A549 (cell line): ENCODE measurements at regions not wholly inside any gene's neighbourhood (a gene's known extent, or its start where the extent isn't known, plus 50 kb on each side); places are given as distances from the start of the nearest gene placed in this dataset.

Source experiments
- ATAC-seq, 2 experiments: fragments of 200-7000 bp in 1 of 2; fragments of >200 bp in 1 of 2; cut with Nextera tagmentation in 1 of 2; cut with Tn5 transposase in 1 of 2; 3 replicates each; pipeline versions ENCODE4 v1.8.0 to v1.9.1; 2018 to 2020; ENCODE audit warnings: mild to moderate bottlenecking in 1 of 2, moderate library complexity in 1 of 2
- CTCF ChIA-PET: fragments of 300-600 bp; sonication (Branson Sonifier 250); formaldehyde crosslinking; extraction: SDS; loops from one replicate; lab custom pipeline; 2021; ENCODE audit warnings: antibody characterized with exemption, inconsistent platforms; lab: Yijun Ruan, JAX
- POLR2A ChIA-PET: fragments of 350-600 bp; formaldehyde crosslinking; extraction: SDS; loops from one replicate; lab custom pipeline; 2021; ENCODE audit warnings: antibody characterized with exemption, inconsistent platforms; lab: Yijun Ruan, JAX
- DNase-seq, 2 experiments: peaks; one replicate each; pipeline versions ENCODE4 v3.0.0 to v3.0.0-alpha.2; 2011 to 2016; ENCODE audit warnings: low read depth in 1 of 2, low spot score in 1 of 2
- FAIRE-seq: peaks from 2 replicates; lab custom pipeline; 2011; peaks lifted over from hg19 to GRCh38; lab: Jason Lieb, UNC
- H3K27ac ChIP-seq, 2 experiments: fragments of >200 bp; sonication (Bioruptor Twin); formaldehyde crosslinking; 3 replicates each; pipeline ENCODE4 v1.5.1; 2016 to 2017
- H3K4me1 ChIP-seq: fragments of >200 bp; sonication (Bioruptor Twin); formaldehyde crosslinking; 3 replicates; pipeline ENCODE4 v1.6.1; 2016
- H3K4me2 ChIP-seq: fragments of >200 bp; sonication (Bioruptor Twin); formaldehyde crosslinking; 3 replicates; pipeline ENCODE4 v1.6.1; 2016
- H3K4me3 ChIP-seq: fragments of >200 bp; sonication (Bioruptor Twin); formaldehyde crosslinking; 3 replicates; pipeline ENCODE4 v1.5.1; 2016
- H3K9me3 ChIP-seq: fragments of >200 bp; sonication (Bioruptor Twin); formaldehyde crosslinking; 3 replicates; pipeline ENCODE4 v1.6.1; 2016
- BHLHE40 ChIP-seq: IDR thresholded peaks from 2 replicates; pipeline ENCODE4 v1.6.1; 2012; ENCODE audit warnings: low read depth, low read length, inconsistent platforms
- EHF ChIP-seq: fragments of 250-450 bp; sonication (Bioruptor Pico); IDR thresholded peaks from 2 replicates; pipeline ENCODE4 v1.5.0; 2020; ENCODE audit warnings: mild to moderate bottlenecking
- EP300 ChIP-seq, 2 experiments: fragments of >200 bp; sonication (Bioruptor Twin); formaldehyde crosslinking; IDR thresholded peaks; 2 replicates in 1 of 2; 3 replicates in 1 of 2; pipeline ENCODE4 v1.6.1; 2016 to 2017
- FOSL2 ChIP-seq, 2 experiments: fragments of 450-650 bp in 1 of 2; fragments of >200 bp in 1 of 2; sonication (Bioruptor Twin) in 1 of 2; formaldehyde crosslinking; IDR thresholded peaks; 2 replicates each; pipeline versions ENCODE4 v1.5.0 to v1.6.1; 2016 to 2020; ENCODE audit warnings: mild to moderate bottlenecking in 1 of 2, moderate library complexity in 1 of 2
- GATA3 ChIP-seq: IDR thresholded peaks from 2 replicates; pipeline ENCODE4 v1.6.1; 2012; ENCODE audit warnings: borderline replicate concordance
- HDAC2 ChIP-seq: fragments of 200-600 bp; sonication (generic); IDR thresholded peaks from 2 replicates; pipeline ENCODE4 v1.6.1; 2016
- HEYL ChIP-seq: fragments of 250-450 bp; sonication (Bioruptor Pico); IDR thresholded peaks from 2 replicates; pipeline ENCODE4 v1.8.0; 2021; ENCODE audit warnings: mild to moderate bottlenecking, moderate library complexity
- HOXB5 ChIP-seq: fragments of 250-450 bp; sonication (Bioruptor Pico); IDR thresholded peaks from 2 replicates; pipeline ENCODE4 v1.5.0; 2020; ENCODE audit warnings: mild to moderate bottlenecking, moderate library complexity
- JUN ChIP-seq, 2 experiments: fragments of >200 bp; sonication (Bioruptor Twin); formaldehyde crosslinking; IDR thresholded peaks; 2 replicates in 1 of 2; 3 replicates in 1 of 2; pipeline ENCODE4 v1.6.1; 2016 to 2017
- KDM1A ChIP-seq: fragments of 200-600 bp; sonication (generic); IDR thresholded peaks from 2 replicates; pipeline ENCODE4 v1.6.1; 2016; ENCODE audit warnings: low read depth, mild to moderate bottlenecking
- RARB ChIP-seq: fragments of 250-450 bp; sonication (Bioruptor Pico); IDR thresholded peaks from 2 replicates; pipeline ENCODE4 v1.8.0; 2021; ENCODE audit warnings: mild to moderate bottlenecking, moderate library complexity
- RFX5 ChIP-seq: fragments of 450-650 bp; IDR thresholded peaks from 2 replicates; pipeline ENCODE4 v1.7.1; 2014; ENCODE audit warnings: antibody characterized with exemption, mild to moderate bottlenecking, moderate library complexity
- SMC3 ChIP-seq: fragments of >200 bp; sonication (Bioruptor Twin); formaldehyde crosslinking; IDR thresholded peaks from 3 replicates; pipeline ENCODE4 v1.6.1; 2018; ENCODE audit warnings: inconsistent platforms
- SREBF2 ChIP-seq: fragments of 450-650 bp; IDR thresholded peaks from 2 replicates; pipeline ENCODE4 v1.6.1; 2014; ENCODE audit warnings: mild to moderate bottlenecking, moderate library complexity
- TFCP2L1 ChIP-seq: fragments of 250-450 bp; sonication (Bioruptor Pico); IDR thresholded peaks from 2 replicates; pipeline ENCODE4 v1.5.0; 2021; ENCODE audit warnings: mild to moderate bottlenecking
- ZC3H11A ChIP-seq: fragments of 450-650 bp; IDR thresholded peaks from 2 replicates; pipeline ENCODE4 v1.6.1; 2014; ENCODE audit warnings: antibody characterized with exemption, mild to moderate bottlenecking
- ZNF302 ChIP-seq: fragments of 250-450 bp; sonication (Bioruptor Pico); IDR thresholded peaks from 2 replicates; pipeline ENCODE4 v1.9.0; 2021; ENCODE audit warnings: inconsistent platforms, mild to moderate bottlenecking, moderate library complexity
- WGBS: methylation state at CpG from one replicate; pipeline ENCODE4 v1.1.6; 2017; ENCODE audit errors: missing lambda C conversion rate; 5-methylcytosine and 5-hydroxymethylcytosine counted together
- TF ChIP-seq, protein P1 (sequence below): fragments of 450-650 bp; IDR thresholded peaks from 2 replicates; pipeline ENCODE4 v1.6.1; 2014; ENCODE audit warnings: antibody characterized with exemption
- TF ChIP-seq, protein P2 (sequence below): IDR thresholded peaks from 2 replicates; pipeline ENCODE4 v1.6.1; 2012; ENCODE audit warnings: low read depth, borderline replicate concordance
- TF ChIP-seq, protein P3 (sequence below): fragments of 150-350 bp; IDR thresholded peaks from 2 replicates; pipeline ENCODE4 v1.6.1; 2014; ENCODE audit warnings: low read depth, mild to moderate bottlenecking, low read length
- TF ChIP-seq, protein P4 (sequence below): fragments of >200 bp; sonication (Bioruptor Twin); formaldehyde crosslinking; IDR thresholded peaks from 3 replicates; pipeline ENCODE4 v1.5.1; 2016
- TF ChIP-seq, protein P5 (sequence below): fragments of >200 bp; sonication (Bioruptor Twin); formaldehyde crosslinking; IDR thresholded peaks from 2 replicates; pipeline ENCODE4 v1.6.1; 2016

DNA sequence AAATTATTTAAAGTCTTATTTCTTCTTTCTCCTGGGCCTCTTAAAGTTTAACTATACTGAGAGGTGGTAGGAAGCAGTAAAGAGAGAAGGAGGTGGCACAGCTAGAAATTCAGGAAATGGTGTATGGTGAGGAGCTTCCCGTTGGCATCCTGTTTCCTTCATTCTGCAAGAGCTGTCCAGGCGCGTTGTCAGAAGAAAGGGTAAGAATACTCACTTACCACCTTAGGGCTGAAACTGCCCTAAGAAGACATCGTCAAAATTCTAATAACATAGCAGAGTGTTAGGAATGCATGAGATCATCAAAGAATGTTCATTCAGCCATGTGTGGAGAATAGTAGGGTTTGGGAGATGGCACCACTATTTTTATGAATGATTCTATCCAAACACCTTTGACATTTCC, 699.6 kb downstream of the MCTP2 start:
- no peak overlapping the region for H3K4me2 ChIP-seq
- ChIA-PET POLR2A (no interaction called here), CTCF (no interaction called here)

DNA sequence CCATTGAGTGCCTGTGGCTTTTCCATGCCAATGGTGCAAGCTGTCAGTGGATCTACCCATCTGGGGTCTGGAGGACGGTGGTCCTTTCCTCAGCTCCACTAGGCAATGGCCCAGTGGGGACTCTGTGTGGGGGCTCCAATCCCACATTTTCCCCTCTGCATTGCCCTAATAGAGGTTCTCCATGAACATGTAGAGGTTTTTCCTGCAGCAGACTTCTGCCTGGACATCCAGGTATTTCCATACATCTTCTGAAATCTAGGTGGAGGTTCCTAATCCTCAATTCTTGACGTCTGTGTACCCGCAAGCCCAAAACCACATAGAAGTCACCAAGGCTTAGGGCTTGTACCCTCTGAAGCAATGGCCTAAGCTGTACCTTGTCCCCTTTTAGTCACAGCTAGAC, 703.1 kb downstream of the MCTP2 start:
- POLR2A ChIA-PET: no interaction called here
- no peak overlapping the region for H3K27ac ChIP-seq
- peaks cover 15% of the 10 kb centered on the region; the same call in 2 of the 3 replicates for H3K9me3 ChIP-seq
- H3K4me3 ChIP-seq: no peak overlapping the region
- CTCF ChIA-PET: no interaction called here
- no peak overlapping the region for H3K4me2 ChIP-seq
- 9% methylated on average over 3 of the region's 3 CpGs for WGBS
- TF ChIP-seq ZC3H11A (no peak), RFX5 (no peak), RARB (CRISPR knock-in tag) (no peak), KDM1A (no peak), EHF (CRISPR knock-in tag) (no peak), FOSL2 (IDR thresholded peaks at IDR 0.05) (no peak), FOSL2 (CRISPR knock-in tag; IDR thresholded peaks at IDR 0.05) (no peak), JUN (IDR thresholded peaks at IDR 0.05) (no peak), HOXB5 (CRISPR knock-in tag) (no peak), HEYL (CRISPR knock-in tag) (no peak), EP300 (IDR thresholded peaks at IDR 0.05) (no peak), SREBF2 (no peak), ZNF302 (CRISPR knock-in tag) (no peak), HDAC2 (no peak), GATA3 (no peak)
- TF ChIP-seq, protein P1, sequence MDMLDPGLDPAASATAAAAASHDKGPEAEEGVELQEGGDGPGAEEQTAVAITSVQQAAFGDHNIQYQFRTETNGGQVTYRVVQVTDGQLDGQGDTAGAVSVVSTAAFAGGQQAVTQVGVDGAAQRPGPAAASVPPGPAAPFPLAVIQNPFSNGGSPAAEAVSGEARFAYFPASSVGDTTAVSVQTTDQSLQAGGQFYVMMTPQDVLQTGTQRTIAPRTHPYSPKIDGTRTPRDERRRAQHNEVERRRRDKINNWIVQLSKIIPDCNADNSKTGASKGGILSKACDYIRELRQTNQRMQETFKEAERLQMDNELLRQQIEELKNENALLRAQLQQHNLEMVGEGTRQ: no peak
- TF ChIP-seq, protein P2, sequence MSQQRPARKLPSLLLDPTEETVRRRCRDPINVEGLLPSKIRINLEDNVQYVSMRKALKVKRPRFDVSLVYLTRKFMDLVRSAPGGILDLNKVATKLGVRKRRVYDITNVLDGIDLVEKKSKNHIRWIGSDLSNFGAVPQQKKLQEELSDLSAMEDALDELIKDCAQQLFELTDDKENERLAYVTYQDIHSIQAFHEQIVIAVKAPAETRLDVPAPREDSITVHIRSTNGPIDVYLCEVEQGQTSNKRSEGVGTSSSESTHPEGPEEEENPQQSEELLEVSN: no peak
- TF ChIP-seq, protein P3, sequence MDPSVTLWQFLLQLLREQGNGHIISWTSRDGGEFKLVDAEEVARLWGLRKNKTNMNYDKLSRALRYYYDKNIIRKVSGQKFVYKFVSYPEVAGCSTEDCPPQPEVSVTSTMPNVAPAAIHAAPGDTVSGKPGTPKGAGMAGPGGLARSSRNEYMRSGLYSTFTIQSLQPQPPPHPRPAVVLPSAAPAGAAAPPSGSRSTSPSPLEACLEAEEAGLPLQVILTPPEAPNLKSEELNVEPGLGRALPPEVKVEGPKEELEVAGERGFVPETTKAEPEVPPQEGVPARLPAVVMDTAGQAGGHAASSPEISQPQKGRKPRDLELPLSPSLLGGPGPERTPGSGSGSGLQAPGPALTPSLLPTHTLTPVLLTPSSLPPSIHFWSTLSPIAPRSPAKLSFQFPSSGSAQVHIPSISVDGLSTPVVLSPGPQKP: no peak
- TF ChIP-seq, protein P4, sequence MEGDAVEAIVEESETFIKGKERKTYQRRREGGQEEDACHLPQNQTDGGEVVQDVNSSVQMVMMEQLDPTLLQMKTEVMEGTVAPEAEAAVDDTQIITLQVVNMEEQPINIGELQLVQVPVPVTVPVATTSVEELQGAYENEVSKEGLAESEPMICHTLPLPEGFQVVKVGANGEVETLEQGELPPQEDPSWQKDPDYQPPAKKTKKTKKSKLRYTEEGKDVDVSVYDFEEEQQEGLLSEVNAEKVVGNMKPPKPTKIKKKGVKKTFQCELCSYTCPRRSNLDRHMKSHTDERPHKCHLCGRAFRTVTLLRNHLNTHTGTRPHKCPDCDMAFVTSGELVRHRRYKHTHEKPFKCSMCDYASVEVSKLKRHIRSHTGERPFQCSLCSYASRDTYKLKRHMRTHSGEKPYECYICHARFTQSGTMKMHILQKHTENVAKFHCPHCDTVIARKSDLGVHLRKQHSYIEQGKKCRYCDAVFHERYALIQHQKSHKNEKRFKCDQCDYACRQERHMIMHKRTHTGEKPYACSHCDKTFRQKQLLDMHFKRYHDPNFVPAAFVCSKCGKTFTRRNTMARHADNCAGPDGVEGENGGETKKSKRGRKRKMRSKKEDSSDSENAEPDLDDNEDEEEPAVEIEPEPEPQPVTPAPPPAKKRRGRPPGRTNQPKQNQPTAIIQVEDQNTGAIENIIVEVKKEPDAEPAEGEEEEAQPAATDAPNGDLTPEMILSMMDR: no peak
- DNase-seq (no peak), FAIRE-seq (no peak), ATAC-seq (no peak)
- H3K4me1 ChIP-seq: no peaks in the 10 kb centered on the region

More for the DNA sequence above, 699.6 kb downstream of the MCTP2 start:
- peaks cover 18% of the 10 kb centered on the region; the same call in 2 of the 3 replicates for H3K9me3 ChIP-seq
- ATAC-seq (no peak), DNase-seq (no peak), FAIRE-seq (no peak)
- WGBS: 10% methylated on average over 4 of the region's 4 CpGs
- no peak overlapping the region for H3K4me3 ChIP-seq
- no peak overlapping the region for H3K27ac ChIP-seq
- no peaks in the 10 kb centered on the region for H3K4me1 ChIP-seq
- no peak for TF ChIP-seq TFCP2L1 (CRISPR knock-in tag)
- TF ChIP-seq, protein P5, sequence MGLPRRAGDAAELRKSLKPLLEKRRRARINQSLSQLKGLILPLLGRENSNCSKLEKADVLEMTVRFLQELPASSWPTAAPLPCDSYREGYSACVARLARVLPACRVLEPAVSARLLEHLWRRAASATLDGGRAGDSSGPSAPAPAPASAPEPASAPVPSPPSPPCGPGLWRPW: no peak
- no peak for TF ChIP-seq SMC3
- no peak for TF ChIP-seq BHLHE40
- no peak for TF ChIP-seq ZC3H11A
